ENCODE measurements at regions not wholly inside any gene's neighbourhood (a gene's known extent, or its start where the extent isn't known, plus 50 kb on each side); places are given as distances from the start of the nearest gene placed in this dataset.

GRCh38 chr7:109131141-109131540 lies 561.5 kb downstream of the DNAJB9 start:
- TF ChIP-seq CTCF (IDR thresholded peaks at IDR 0.05) = no peak
- TF ChIP-seq POLR2A (IDR thresholded peaks at IDR 0.05) = no peak

Data from body of pancreas (tissue), 4 donors.